Breast epithelium (tissue), 3 donors: ENCODE measurements at regions not wholly inside any gene's neighbourhood (a gene's known extent, or its start where the extent isn't known, plus 50 kb on each side); places are given as distances from the start of the nearest gene placed in this dataset.

ENCODE experiments used
- POLR2A ChIP-seq: fragments of 450-650 bp; IDR thresholded peaks from one replicate; pipeline ENCODE4 v1.6.1; 2016; ENCODE audit warnings: antibody characterized with exemption, mild to moderate bottlenecking, moderate library complexity
- TF ChIP-seq, protein P1 (sequence below), 3 donors: fragments of 450-650 bp; IDR thresholded peaks; one replicate each; pipeline ENCODE4 v1.5.1; 2016 to 2017; ENCODE audit warnings: antibody characterized with exemption in 3 of 3, mild to moderate bottlenecking in 3 of 3, moderate library complexity in 3 of 3

DNA sequence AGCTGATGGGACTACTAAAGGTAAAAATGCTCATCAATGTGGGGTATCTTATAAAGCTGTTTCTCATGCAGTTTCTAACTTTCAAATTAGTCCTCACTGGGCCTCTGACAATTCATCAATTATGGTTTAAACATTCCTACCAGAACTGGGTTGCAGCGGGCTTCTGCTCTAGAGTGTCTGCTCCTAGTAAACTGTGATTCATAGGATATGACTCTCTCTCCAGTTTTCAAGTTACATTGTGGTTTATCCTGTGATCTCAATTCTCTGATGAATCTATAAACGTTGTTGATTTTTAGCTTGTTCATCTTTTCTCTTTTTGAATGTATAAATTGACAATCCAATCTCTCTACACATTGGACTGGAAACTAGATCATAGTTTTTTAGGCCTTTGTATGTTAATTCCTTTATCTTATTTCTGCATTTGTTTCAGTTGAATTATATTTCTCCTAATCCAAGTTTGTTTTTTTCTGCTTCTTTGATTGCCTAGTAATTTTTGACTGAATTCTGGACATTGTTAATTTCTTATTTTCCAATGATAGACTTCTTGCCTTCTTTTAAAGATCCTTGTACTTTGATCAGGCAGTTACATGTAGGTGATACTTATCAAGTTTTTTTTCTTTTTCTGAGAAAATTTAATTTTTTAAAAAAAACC is 822.6 kb downstream of the TLE1 start:
- TF ChIP-seq, protein P1, sequence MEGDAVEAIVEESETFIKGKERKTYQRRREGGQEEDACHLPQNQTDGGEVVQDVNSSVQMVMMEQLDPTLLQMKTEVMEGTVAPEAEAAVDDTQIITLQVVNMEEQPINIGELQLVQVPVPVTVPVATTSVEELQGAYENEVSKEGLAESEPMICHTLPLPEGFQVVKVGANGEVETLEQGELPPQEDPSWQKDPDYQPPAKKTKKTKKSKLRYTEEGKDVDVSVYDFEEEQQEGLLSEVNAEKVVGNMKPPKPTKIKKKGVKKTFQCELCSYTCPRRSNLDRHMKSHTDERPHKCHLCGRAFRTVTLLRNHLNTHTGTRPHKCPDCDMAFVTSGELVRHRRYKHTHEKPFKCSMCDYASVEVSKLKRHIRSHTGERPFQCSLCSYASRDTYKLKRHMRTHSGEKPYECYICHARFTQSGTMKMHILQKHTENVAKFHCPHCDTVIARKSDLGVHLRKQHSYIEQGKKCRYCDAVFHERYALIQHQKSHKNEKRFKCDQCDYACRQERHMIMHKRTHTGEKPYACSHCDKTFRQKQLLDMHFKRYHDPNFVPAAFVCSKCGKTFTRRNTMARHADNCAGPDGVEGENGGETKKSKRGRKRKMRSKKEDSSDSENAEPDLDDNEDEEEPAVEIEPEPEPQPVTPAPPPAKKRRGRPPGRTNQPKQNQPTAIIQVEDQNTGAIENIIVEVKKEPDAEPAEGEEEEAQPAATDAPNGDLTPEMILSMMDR (IDR thresholded peaks at IDR 0.05), result no peak
- no peak for TF ChIP-seq POLR2A
